WTC11 (cell line): ENCODE measurements at regions not wholly inside any gene's neighbourhood (a gene's known extent, or its start where the extent isn't known, plus 50 kb on each side); places are given as distances from the start of the nearest gene placed in this dataset.

Experiments used
- ATAC-seq: fragments of 200-7000 bp; cut with Tn5 transposase; 2 replicates; pipeline ENCODE4 v1.10.0; 2021; ENCODE audit warnings: mild to moderate bottlenecking, moderate library complexity
- CTCF ChIA-PET: fragments of 300-600 bp; sonication (Branson Sonifier 250); formaldehyde crosslinking; loops from one replicate; lab custom pipeline; 2021; ENCODE audit warnings: antibody characterized with exemption; lab: Charles Lee
- POLR2A ChIA-PET: fragments of 350-600 bp; sonication (Branson Sonifier 250); formaldehyde crosslinking; loops from one replicate; lab custom pipeline; 2021; ENCODE audit warnings: antibody characterized with exemption; lab: Charles Lee
- DNase-seq: peaks from one replicate; pipeline ENCODE4 v3.0.0; 2021; ENCODE audit warnings: low spot score
- H3K27ac Mint-ChIP-seq: 2 replicates; pipeline ENCODE4 v1.8.0; 2021; ENCODE audit warnings: mixed read lengths
- H3K27me3 Mint-ChIP-seq: 2 replicates; pipeline ENCODE4 v1.8.0; 2021; ENCODE audit warnings: low read depth, mild to moderate bottlenecking, moderate library complexity, mixed read lengths
- H3K36me3 Mint-ChIP-seq: 2 replicates; pipeline ENCODE4 v1.8.0; 2021; ENCODE audit warnings: mixed read lengths
- H3K4me1 Mint-ChIP-seq: 2 replicates; pipeline ENCODE4 v1.8.0; 2022; ENCODE audit warnings: mixed read lengths
- H3K4me3 Mint-ChIP-seq: 2 replicates; pipeline ENCODE4 v1.8.0; 2021; ENCODE audit warnings: mild to moderate bottlenecking, moderate library complexity, mixed read lengths
- H3K9me3 Mint-ChIP-seq: 2 replicates; pipeline ENCODE4 v1.8.0; 2021; ENCODE audit warnings: mixed read lengths
- MXD4 ChIP-seq: fragments of 250-450 bp; sonication (Bioruptor Pico); IDR thresholded peaks from 2 replicates; pipeline ENCODE4 v1.8.0; 2021; ENCODE audit warnings: mild to moderate bottlenecking, moderate library complexity, borderline replicate concordance
- NFYB ChIP-seq: sonication (generic); formaldehyde crosslinking; conservative IDR thresholded peaks from 2 replicates; pipeline ENCODE4 v1.8.0; 2022; ENCODE audit warnings: low read depth, missing genetic modification reagents
- NR3C1 ChIP-seq: sonication (generic); formaldehyde crosslinking; conservative IDR thresholded peaks from 2 replicates; pipeline ENCODE4 v1.8.1; 2023; ENCODE audit warnings: low read depth, mild to moderate bottlenecking, missing genetic modification reagents
- PRRX2 ChIP-seq: fragments of 250-450 bp; sonication (Bioruptor Pico); IDR thresholded peaks from 2 replicates; pipeline ENCODE4 v1.8.0; 2021; ENCODE audit warnings: mild to moderate bottlenecking
- SP1 ChIP-seq: sonication (generic); formaldehyde crosslinking; conservative IDR thresholded peaks from 2 replicates; pipeline ENCODE4 v1.8.1; 2022; ENCODE audit warnings: missing genetic modification reagents
- ZNF416 ChIP-seq: fragments of 250-450 bp; sonication (Bioruptor Pico); IDR thresholded peaks from 2 replicates; pipeline ENCODE4 v1.9.0; 2021; ENCODE audit warnings: mild to moderate bottlenecking, inconsistent platforms
- TF ChIP-seq, protein P1 (sequence below): fragments of 250-450 bp; sonication (Bioruptor Pico); IDR thresholded peaks from 2 replicates; pipeline ENCODE4 v1.9.0; 2021; ENCODE audit warnings: mild to moderate bottlenecking
- TF ChIP-seq, protein P2 (sequence below): sonication (generic); formaldehyde crosslinking; IDR thresholded peaks from 2 replicates; pipeline ENCODE4 v1.8.1; 2023; ENCODE audit warnings: mild to moderate bottlenecking, missing genetic modification reagents, borderline replicate concordance
- TF ChIP-seq, protein P3 (sequence below): sonication (generic); formaldehyde crosslinking; IDR thresholded peaks from 2 replicates; pipeline ENCODE4 v1.8.1; 2022; ENCODE audit warnings: mild to moderate bottlenecking, moderate library complexity, missing genetic modification reagents
- TF ChIP-seq, protein P4 (sequence below): sonication (generic); formaldehyde crosslinking; conservative IDR thresholded peaks from 2 replicates; pipeline ENCODE4 v1.8.1; 2022; ENCODE audit warnings: mild to moderate bottlenecking, missing genetic modification reagents
- TF ChIP-seq, protein P5 (sequence below): fragments of 250-450 bp; sonication (Bioruptor Pico); IDR thresholded peaks from 2 replicates; pipeline ENCODE4 v1.9.0; 2021; ENCODE audit warnings: moderate library complexity, mild to moderate bottlenecking, inconsistent platforms, borderline replicate concordance
- TF ChIP-seq, protein P6 (sequence below): fragments of 250-450 bp; sonication (Bioruptor Pico); IDR thresholded peaks from 2 replicates; pipeline ENCODE4 v1.8.0; 2021; ENCODE audit warnings: mild to moderate bottlenecking
- TF ChIP-seq, protein P7 (sequence below): sonication (generic); formaldehyde crosslinking; IDR thresholded peaks from 2 replicates; pipeline ENCODE4 v1.8.0; 2022; ENCODE audit warnings: mild to moderate bottlenecking, missing genetic modification reagents
- TF ChIP-seq, protein P8 (sequence below): sonication (generic); formaldehyde crosslinking; IDR thresholded peaks from 2 replicates; pipeline ENCODE4 v1.8.1; 2022; ENCODE audit warnings: mild to moderate bottlenecking, missing genetic modification reagents, moderate library complexity, borderline replicate concordance

DNA sequence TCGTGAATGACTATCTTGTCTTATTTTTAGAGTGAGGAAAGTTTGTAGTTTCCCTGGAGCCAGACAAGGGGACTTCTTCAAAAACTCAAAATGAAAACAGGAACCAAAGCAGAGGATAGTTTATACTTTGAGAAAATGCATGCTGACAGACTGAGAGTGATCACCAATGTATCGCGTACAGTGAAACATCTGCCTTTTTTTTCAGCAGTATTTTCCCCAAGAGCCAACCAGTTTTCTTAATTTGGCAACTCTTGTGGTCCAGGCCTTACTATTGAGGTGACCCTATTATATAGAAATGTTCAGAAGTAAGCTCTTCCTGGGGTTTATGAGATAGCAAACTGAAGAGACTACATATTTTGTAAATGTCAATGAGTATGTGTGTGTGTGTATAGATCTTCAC, 153.7 kb upstream of the VRK2 start:
- ChIA-PET CTCF (no interaction called here), POLR2A (no interaction called here)
- Mint-ChIP-seq H3K27ac (no peak overlapping the region), H3K9me3 (no peaks in the 10 kb centered on the region), H3K4me3 (no peak overlapping the region), H3K27me3 (no peaks in the 10 kb centered on the region), H3K36me3 (no peaks in the 10 kb centered on the region), H3K4me1 (no peaks in the 10 kb centered on the region)
- ATAC-seq (no peak), DNase-seq (no peak)
- TF ChIP-seq MXD4 (CRISPR knock-in tag) (no peak), ZNF416 (CRISPR knock-in tag) (no peak)

DNA sequence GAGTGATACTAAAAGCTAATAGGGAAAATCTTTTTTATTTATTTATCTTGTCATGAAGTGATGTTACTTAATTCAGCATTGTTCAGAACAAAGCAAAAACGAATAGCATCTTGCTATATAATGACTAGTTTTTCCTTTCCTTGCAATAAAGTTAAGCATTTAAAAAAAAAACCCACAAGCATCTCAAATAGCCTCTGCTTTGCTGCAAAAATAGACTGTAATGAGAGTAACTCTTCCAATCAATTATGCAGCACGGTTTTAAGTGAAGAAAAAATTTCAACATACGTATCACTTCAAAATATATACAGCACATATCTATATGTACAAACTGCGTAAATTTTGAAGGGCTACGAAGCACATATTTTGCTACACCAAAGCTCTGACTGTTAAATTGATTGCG, 153.3 kb upstream of the VRK2 start:
- H3K36me3 Mint-ChIP-seq, result no peaks in the 10 kb centered on the region
- POLR2A ChIA-PET, result no interaction called here
- H3K4me3 Mint-ChIP-seq, result no peak overlapping the region
- TF ChIP-seq NFYB (CRISPR knock-in tag), result no peak
- no peaks in the 10 kb centered on the region for H3K9me3 Mint-ChIP-seq
- CTCF ChIA-PET, result no interaction called here
- no peaks in the 10 kb centered on the region for H3K4me1 Mint-ChIP-seq
- H3K27me3 Mint-ChIP-seq, result no peaks in the 10 kb centered on the region
- DNase-seq (no peak), ATAC-seq (no peak)
- no peak overlapping the region for H3K27ac Mint-ChIP-seq

DNA sequence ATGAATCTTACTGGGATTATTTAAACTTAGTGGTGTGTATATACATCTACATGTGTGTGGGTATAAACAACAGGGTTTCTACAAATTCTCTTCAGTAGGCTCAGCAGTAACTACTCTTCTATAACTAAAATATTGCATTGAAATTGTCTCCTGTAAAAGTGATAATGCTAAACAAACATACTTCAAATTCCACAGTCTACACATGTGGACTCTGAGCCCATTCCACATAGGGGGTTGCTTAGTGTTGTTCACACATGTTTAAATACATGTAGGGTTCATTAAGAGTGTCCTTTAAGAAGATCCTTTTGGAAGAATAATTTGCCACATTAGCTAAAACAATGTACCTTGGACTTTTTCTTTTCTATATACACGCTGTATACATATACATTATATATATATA, 152.8 kb upstream of the VRK2 start:
- Mint-ChIP-seq H3K4me1 (no peaks in the 10 kb centered on the region), H3K4me3 (no peak overlapping the region), H3K27ac (no peak overlapping the region), H3K36me3 (no peaks in the 10 kb centered on the region)
- ATAC-seq, result no peak
- POLR2A ChIA-PET, result no interaction called here
- TF ChIP-seq, protein P1, sequence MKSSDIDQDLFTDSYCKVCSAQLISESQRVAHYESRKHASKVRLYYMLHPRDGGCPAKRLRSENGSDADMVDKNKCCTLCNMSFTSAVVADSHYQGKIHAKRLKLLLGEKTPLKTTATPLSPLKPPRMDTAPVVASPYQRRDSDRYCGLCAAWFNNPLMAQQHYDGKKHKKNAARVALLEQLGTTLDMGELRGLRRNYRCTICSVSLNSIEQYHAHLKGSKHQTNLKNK, result no peak
- TF ChIP-seq, protein P2, sequence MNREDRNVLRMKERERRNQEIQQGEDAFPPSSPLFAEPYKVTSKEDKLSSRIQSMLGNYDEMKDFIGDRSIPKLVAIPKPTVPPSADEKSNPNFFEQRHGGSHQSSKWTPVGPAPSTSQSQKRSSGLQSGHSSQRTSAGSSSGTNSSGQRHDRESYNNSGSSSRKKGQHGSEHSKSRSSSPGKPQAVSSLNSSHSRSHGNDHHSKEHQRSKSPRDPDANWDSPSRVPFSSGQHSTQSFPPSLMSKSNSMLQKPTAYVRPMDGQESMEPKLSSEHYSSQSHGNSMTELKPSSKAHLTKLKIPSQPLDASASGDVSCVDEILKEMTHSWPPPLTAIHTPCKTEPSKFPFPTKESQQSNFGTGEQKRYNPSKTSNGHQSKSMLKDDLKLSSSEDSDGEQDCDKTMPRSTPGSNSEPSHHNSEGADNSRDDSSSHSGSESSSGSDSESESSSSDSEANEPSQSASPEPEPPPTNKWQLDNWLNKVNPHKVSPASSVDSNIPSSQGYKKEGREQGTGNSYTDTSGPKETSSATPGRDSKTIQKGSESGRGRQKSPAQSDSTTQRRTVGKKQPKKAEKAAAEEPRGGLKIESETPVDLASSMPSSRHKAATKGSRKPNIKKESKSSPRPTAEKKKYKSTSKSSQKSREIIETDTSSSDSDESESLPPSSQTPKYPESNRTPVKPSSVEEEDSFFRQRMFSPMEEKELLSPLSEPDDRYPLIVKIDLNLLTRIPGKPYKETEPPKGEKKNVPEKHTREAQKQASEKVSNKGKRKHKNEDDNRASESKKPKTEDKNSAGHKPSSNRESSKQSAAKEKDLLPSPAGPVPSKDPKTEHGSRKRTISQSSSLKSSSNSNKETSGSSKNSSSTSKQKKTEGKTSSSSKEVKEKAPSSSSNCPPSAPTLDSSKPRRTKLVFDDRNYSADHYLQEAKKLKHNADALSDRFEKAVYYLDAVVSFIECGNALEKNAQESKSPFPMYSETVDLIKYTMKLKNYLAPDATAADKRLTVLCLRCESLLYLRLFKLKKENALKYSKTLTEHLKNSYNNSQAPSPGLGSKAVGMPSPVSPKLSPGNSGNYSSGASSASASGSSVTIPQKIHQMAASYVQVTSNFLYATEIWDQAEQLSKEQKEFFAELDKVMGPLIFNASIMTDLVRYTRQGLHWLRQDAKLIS (CRISPR knock-in tag), result no peak
- TF ChIP-seq, protein P3, sequence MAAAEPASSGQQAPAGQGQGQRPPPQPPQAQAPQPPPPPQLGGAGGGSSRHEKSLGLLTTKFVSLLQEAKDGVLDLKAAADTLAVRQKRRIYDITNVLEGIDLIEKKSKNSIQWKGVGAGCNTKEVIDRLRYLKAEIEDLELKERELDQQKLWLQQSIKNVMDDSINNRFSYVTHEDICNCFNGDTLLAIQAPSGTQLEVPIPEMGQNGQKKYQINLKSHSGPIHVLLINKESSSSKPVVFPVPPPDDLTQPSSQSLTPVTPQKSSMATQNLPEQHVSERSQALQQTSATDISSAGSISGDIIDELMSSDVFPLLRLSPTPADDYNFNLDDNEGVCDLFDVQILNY, result no peak
- TF ChIP-seq NR3C1 (no peak), MXD4 (CRISPR knock-in tag) (no peak)
- TF ChIP-seq, all 79 proteins: peak for 0
- CTCF ChIA-PET, result no interaction called here
- Mint-ChIP-seq H3K27me3 (no peaks in the 10 kb centered on the region), H3K9me3 (no peaks in the 10 kb centered on the region)
- DNase-seq, result no peak

DNA sequence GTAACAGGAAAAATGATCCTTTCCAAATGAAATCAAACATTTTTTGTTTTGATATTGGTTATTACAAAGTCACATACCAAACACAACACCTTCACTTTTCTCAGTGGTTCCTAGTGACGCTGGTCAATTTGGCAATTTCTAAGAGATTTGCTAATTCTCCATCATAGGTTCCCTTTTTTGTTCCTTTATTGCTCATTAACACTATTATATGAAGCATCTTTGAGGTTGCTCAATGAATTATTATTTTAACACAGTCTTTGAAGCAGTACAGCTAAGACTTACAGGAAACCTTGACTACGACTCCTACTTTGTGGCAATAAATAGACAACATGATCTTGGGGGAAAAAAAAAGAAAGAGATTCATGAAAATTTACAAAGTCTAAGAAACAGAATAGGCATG, 152.2 kb upstream of the VRK2 start:
- no peak for ATAC-seq
- no peaks in the 10 kb centered on the region for H3K9me3 Mint-ChIP-seq
- no peak for DNase-seq
- ChIA-PET CTCF (no interaction called here), POLR2A (no interaction called here)
- no peak overlapping the region for H3K4me3 Mint-ChIP-seq
- no peak overlapping the region for H3K27ac Mint-ChIP-seq
- H3K27me3 Mint-ChIP-seq, result no peaks in the 10 kb centered on the region
- H3K36me3 Mint-ChIP-seq, result no peaks in the 10 kb centered on the region
- no peaks in the 10 kb centered on the region for H3K4me1 Mint-ChIP-seq
- TF ChIP-seq, protein P4, sequence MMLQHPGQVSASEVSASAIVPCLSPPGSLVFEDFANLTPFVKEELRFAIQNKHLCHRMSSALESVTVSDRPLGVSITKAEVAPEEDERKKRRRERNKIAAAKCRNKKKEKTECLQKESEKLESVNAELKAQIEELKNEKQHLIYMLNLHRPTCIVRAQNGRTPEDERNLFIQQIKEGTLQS, result no peak
- TF ChIP-seq, protein P5, sequence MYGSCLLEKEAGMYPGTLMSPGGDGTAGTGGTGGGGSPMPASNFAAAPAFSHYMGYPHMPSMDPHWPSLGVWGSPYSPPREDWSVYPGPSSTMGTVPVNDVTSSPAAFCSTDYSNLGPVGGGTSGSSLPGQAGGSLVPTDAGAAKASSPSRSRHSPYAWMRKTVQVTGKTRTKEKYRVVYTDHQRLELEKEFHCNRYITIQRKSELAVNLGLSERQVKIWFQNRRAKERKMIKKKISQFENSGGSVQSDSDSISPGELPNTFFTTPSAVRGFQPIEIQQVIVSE (CRISPR knock-in tag), result no peak
- no peak for TF ChIP-seq SP1 (CRISPR knock-in tag)
- TF ChIP-seq, protein P6, sequence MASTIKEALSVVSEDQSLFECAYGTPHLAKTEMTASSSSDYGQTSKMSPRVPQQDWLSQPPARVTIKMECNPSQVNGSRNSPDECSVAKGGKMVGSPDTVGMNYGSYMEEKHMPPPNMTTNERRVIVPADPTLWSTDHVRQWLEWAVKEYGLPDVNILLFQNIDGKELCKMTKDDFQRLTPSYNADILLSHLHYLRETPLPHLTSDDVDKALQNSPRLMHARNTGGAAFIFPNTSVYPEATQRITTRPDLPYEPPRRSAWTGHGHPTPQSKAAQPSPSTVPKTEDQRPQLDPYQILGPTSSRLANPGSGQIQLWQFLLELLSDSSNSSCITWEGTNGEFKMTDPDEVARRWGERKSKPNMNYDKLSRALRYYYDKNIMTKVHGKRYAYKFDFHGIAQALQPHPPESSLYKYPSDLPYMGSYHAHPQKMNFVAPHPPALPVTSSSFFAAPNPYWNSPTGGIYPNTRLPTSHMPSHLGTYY (CRISPR knock-in tag), result no peak
- TF ChIP-seq, protein P7, sequence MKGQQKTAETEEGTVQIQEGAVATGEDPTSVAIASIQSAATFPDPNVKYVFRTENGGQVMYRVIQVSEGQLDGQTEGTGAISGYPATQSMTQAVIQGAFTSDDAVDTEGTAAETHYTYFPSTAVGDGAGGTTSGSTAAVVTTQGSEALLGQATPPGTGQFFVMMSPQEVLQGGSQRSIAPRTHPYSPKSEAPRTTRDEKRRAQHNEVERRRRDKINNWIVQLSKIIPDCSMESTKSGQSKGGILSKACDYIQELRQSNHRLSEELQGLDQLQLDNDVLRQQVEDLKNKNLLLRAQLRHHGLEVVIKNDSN, result no peak
- no peak for TF ChIP-seq PRRX2
- TF ChIP-seq, protein P2 (CRISPR knock-in tag), result no peak
- TF ChIP-seq, protein P8, sequence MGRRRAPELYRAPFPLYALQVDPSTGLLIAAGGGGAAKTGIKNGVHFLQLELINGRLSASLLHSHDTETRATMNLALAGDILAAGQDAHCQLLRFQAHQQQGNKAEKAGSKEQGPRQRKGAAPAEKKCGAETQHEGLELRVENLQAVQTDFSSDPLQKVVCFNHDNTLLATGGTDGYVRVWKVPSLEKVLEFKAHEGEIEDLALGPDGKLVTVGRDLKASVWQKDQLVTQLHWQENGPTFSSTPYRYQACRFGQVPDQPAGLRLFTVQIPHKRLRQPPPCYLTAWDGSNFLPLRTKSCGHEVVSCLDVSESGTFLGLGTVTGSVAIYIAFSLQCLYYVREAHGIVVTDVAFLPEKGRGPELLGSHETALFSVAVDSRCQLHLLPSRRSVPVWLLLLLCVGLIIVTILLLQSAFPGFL (CRISPR knock-in tag), result no peak
